Panc1 (cell line): ENCODE measurements at regions not wholly inside any gene's neighbourhood (a gene's known extent, or its start where the extent isn't known, plus 50 kb on each side); places are given as distances from the start of the nearest gene placed in this dataset.

Experiments used
- ATAC-seq: fragments of 200-7000 bp; cut with Tn5 transposase; 2 replicates; pipeline ENCODE4 v1.9.1; 2020; ENCODE audit warnings: mild to moderate bottlenecking, moderate library complexity
- BruUV-seq: library from RNA; stranded (reverse); fragments of 400-500 nt; replicated peaks from 2 replicates; lab custom pipeline; 2021; lab: Mats Ljungman, UMichigan
- CTCF ChIA-PET: fragments of 300-600 bp; sonication (Branson Sonifier 250); formaldehyde crosslinking; loops from one replicate; lab custom pipeline; 2022; ENCODE audit warnings: antibody characterized with exemption; lab: Charles Lee
- POLR2A ChIA-PET: fragments of 300-600 bp; sonication (Branson Sonifier 250); formaldehyde crosslinking; loops from one replicate; lab custom pipeline; 2022; ENCODE audit warnings: antibody characterized with exemption; lab: Charles Lee
- DNase-seq: peaks from one replicate; pipeline ENCODE4 v3.0.0-alpha.2; 2010; ENCODE audit warnings: low read depth, low spot score
- H3K27ac ChIP-seq: 2 replicates; pipeline ENCODE4 v1.5.1; 2011; ENCODE audit warnings: mild to moderate bottlenecking, low read length, inconsistent platforms
- H3K27me3 ChIP-seq: fragments of 200-500 bp; sonication (Bioruptor generic); 2 replicates; pipeline ENCODE4 v1.6.0; 2014; ENCODE audit warnings: low read length, inconsistent platforms; ENCODE audit not compliant: control insufficient read depth, insufficient read depth
- H3K36me3 ChIP-seq: fragments of 200-500 bp; sonication (Bioruptor generic); 2 replicates; pipeline ENCODE4 v1.5.1; 2014; ENCODE audit warnings: inconsistent platforms, mild to moderate bottlenecking, low read length, moderate library complexity; ENCODE audit not compliant: control insufficient read depth, insufficient read depth
- H3K4me1 ChIP-seq: 2 replicates; pipeline ENCODE4 v1.5.1; 2011; ENCODE audit warnings: inconsistent platforms, mild to moderate bottlenecking, low read length, moderate library complexity; ENCODE audit not compliant: control insufficient read depth, insufficient read depth
- H3K4me3 ChIP-seq, 2 experiments: 2 replicates each; pipeline ENCODE4 v1.5.1; 2011 to 2012; ENCODE audit warnings: low read depth in 2 of 2, low read length in 2 of 2, mild to moderate bottlenecking in 2 of 2, inconsistent platforms in 1 of 2, moderate library complexity in 1 of 2
- H3K9me3 ChIP-seq: fragments of 200-500 bp; sonication (Bioruptor generic); 2 replicates; pipeline ENCODE4 v1.5.1; 2014; ENCODE audit warnings: low read depth, mild to moderate bottlenecking, inconsistent platforms, low read length, moderate library complexity; ENCODE audit not compliant: control insufficient read depth, insufficient read depth
- CTCF ChIP-seq: fragments of 450-650 bp; IDR thresholded peaks from 2 replicates; pipeline ENCODE4 v1.5.1; 2017; ENCODE audit warnings: mild to moderate bottlenecking
- POLR2AphosphoS5 ChIP-seq: IDR thresholded peaks from 2 replicates; pipeline ENCODE4 v1.6.1; 2012; ENCODE audit warnings: mild to moderate bottlenecking, low read depth, low read length, moderate library complexity
- REST ChIP-seq, 2 experiments: IDR thresholded peaks; 2 replicates each; pipeline ENCODE4 v1.6.1; 2011 to 2012; ENCODE audit warnings: low read depth in 2 of 2, control low read depth in 1 of 2, low read length in 1 of 2, mild to moderate bottlenecking in 1 of 2, moderate library complexity in 1 of 2; ENCODE audit not compliant: insufficient read depth in 1 of 2
- SIN3A ChIP-seq: IDR thresholded peaks from 2 replicates; pipeline ENCODE4 v1.6.1; 2012; ENCODE audit warnings: low read depth, mild to moderate bottlenecking, low read length, moderate library complexity, borderline replicate concordance; ENCODE audit not compliant: insufficient read depth
- TCF7L2 ChIP-seq: IDR thresholded peaks from 2 replicates; pipeline ENCODE4 v1.6.1; 2011; ENCODE audit warnings: mild to moderate bottlenecking, low read depth, low read length, inconsistent platforms
- in situ Hi-C: cut with HindIII; loops from 2 replicates; pipeline ENCODE4 v1.10.0; 2016; ENCODE audit warnings: low sequenced_read_pairs, low pct_unique_long_range_greater_than_20kb
- intact Hi-C: fragments of 100-400 bp; cut with micrococcal nuclease; formaldehyde crosslinking; loops from one replicate; pipeline ENCODE4 v1.10.0; 2022; ENCODE audit not compliant: unreplicated experiment

GRCh38 chr2:18907937-18908336 lies 318.6 kb upstream of the NT5C1B start:
- H3K9me3 ChIP-seq = no peaks in the 10 kb centered on the region
- CTCF ChIA-PET = no interaction called here
- no TSS peak for BruUV-seq

DNA sequence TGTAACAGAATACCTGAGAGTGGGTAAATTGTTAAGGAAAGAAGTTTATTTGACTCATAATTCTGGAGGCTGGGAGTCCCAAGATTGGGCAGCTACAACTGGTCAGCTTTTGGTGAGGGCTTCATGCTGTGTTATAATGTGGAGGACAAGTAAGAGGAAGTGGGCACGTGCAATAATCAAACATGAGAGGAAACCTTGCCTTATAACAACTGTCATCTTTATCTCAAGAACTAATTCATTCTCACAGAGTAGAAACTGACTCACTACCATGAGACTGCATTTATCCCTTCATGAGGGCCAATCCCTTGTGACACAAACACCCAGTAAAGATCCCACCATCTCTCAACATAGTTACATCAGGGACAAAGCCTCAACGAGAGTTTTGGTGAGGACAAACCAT lies 318.1 kb upstream of the NT5C1B start:
- CTCF ChIA-PET = no interaction called here

More at GRCh38 chr2:18907937-18908336, 318.6 kb upstream of the NT5C1B start:
- TF ChIP-seq POLR2AphosphoS5 = no peak
- TF ChIP-seq TCF7L2 = no peak
- no peak for TF ChIP-seq REST (IDR thresholded peaks at IDR 0.05; ENCODE audit: insufficient read depth in 1 of 2, low read depth in 2 of 2, low read length in 1 of 2)
- no peak for TF ChIP-seq CTCF
- TF ChIP-seq SIN3A = no peak
- H3K27ac ChIP-seq = no peak overlapping the region
- POLR2A ChIA-PET = no interaction called here
- H3K4me1 ChIP-seq = no peaks in the 10 kb centered on the region
- DNase-seq (no peak), ATAC-seq (no peak)
- in situ Hi-C loops (no loop called here), intact Hi-C loops (no loop called here)
- no peaks in the 10 kb centered on the region for H3K36me3 ChIP-seq
- H3K27me3 ChIP-seq = no peaks in the 10 kb centered on the region
- no peak overlapping the region for H3K4me3 ChIP-seq

GRCh38 chr2:18903750-18904149 lies 314.4 kb upstream of the NT5C1B start:
- Histone ChIP-seq H3K9me3 (no peaks in the 10 kb centered on the region), H3K4me1 (no peaks in the 10 kb centered on the region), H3K27ac (no peak overlapping the region), H3K27me3 (no peaks in the 10 kb centered on the region), H3K4me3 (no peak overlapping the region), H3K36me3 (no peaks in the 10 kb centered on the region)
- ATAC-seq = no peak
- ChIA-PET POLR2A (no interaction called here), CTCF (no interaction called here)
- no peak for TF ChIP-seq TCF7L2
- TF ChIP-seq REST (IDR thresholded peaks at IDR 0.05; ENCODE audit: insufficient read depth in 1 of 2, low read depth in 2 of 2, low read length in 1 of 2) = no peak
- TF ChIP-seq POLR2AphosphoS5 = no peak
- TF ChIP-seq CTCF = no peak
- no peak for TF ChIP-seq SIN3A
- no peak for DNase-seq
- intact Hi-C loops = no loop called here
- in situ Hi-C loops = no loop called here
- BruUV-seq = no TSS peak

More for the DNA sequence above, 318.1 kb upstream of the NT5C1B start:
- BruUV-seq = no TSS peak
- ATAC-seq = no peak
- Histone ChIP-seq H3K9me3 (no peaks in the 10 kb centered on the region), H3K36me3 (no peaks in the 10 kb centered on the region), H3K4me1 (no peaks in the 10 kb centered on the region), H3K27me3 (no peaks in the 10 kb centered on the region), H3K27ac (no peak overlapping the region), H3K4me3 (no peak overlapping the region)
- intact Hi-C loops = no loop called here
- no peak for DNase-seq
- TF ChIP-seq SIN3A = no peak
- POLR2A ChIA-PET = no interaction called here
- in situ Hi-C loops = no loop called here
